Right lobe of liver (tissue), 6 donors: ENCODE measurements at regions not wholly inside any gene's neighbourhood (a gene's known extent, or its start where the extent isn't known, plus 50 kb on each side); places are given as distances from the start of the nearest gene placed in this dataset.
A peak's percentile ranks its signal among the peaks of the same experiment; 100 is the strongest.
"Not testable (repeated sequence)": the region's sequence is repeated elsewhere in the genome, so short reads cannot be mapped to it uniquely, and the experiment has no call there.

Experiments used
- ATAC-seq, 4 donors: fragments of 200-7000 bp; cut with Tn5 transposase; one replicate each; pipeline ENCODE4 v1.9.1; 2020; ENCODE audit warnings: mild to moderate bottlenecking in 4 of 4, moderate library complexity in 4 of 4
- DNase-seq, 3 donors: peaks; one replicate each; pipeline ENCODE4 v3.0.0-alpha.2; 2020
- H3K27ac ChIP-seq, 3 donors: fragments of 200-600 bp; one replicate each; pipeline ENCODE4 v1.8.0; 2022
- H3K27me3 ChIP-seq, 2 donors: fragments of 200-600 bp; one replicate each; pipeline ENCODE4 v1.8.0; 2022
- H3K36me3 ChIP-seq, 4 donors: fragments of 200-600 bp; sonication (generic) in 1 of 4; one replicate each; pipeline versions ENCODE4 v1.5.1 to v1.8.0; 2017 to 2022; ENCODE audit warnings: control low read depth in 1 of 4
- H3K4me1 ChIP-seq, 4 donors: fragments of 200-600 bp; sonication (generic) in 1 of 4; one replicate each; pipeline versions ENCODE4 v1.5.1 to v1.8.0; 2017 to 2022; ENCODE audit warnings: control low read depth in 1 of 4
- H3K4me3 ChIP-seq, 3 donors: fragments of 200-600 bp; one replicate each; pipeline ENCODE4 v1.8.0; 2022
- H3K9me3 ChIP-seq, 4 donors: fragments of 200-600 bp; sonication (generic) in 1 of 4; one replicate each; pipeline versions ENCODE4 v1.5.1 to v1.8.0; 2017 to 2022; ENCODE audit warnings: control low read depth in 1 of 4
- POLR2A ChIP-seq: fragments of 450-650 bp; IDR thresholded peaks from one replicate; pipeline ENCODE4 v1.6.1; 2017; ENCODE audit warnings: antibody characterized with exemption, mild to moderate bottlenecking
- WGBS: methylation state at CpG from one replicate; pipeline ENCODE4 v1.1.6; 2018; ENCODE audit warnings: low coverage, low lambda C conversion rate; ENCODE audit not compliant: insufficient coverage; ENCODE audit errors: missing lambda C conversion rate; 5-methylcytosine and 5-hydroxymethylcytosine counted together
- intact Hi-C, 2 donors: fragments of 100-400 bp; cut with DNase I; formaldehyde crosslinking; loops; one replicate each; pipeline versions ENCODE4 v1.11.2 to v1.14.1; 2022
- TF ChIP-seq, protein P1 (sequence below), 4 donors: fragments of 200-600 bp in 3 of 4; fragments of 450-650 bp in 1 of 4; IDR thresholded peaks; one replicate each; pipeline versions ENCODE4 v1.5.1 to v1.8.0; 2016 to 2022; ENCODE audit warnings: antibody characterized with exemption in 4 of 4, mild to moderate bottlenecking in 2 of 4
- donor health status: DM: no; HTN: yes; CAD: no.
- donor health status: DM: no; HTN: no; CAD: no.
- donor health status: DM: no; HTN: no; CAD: no.
- donor health status: DM: no; HTN: yes; CAD: no.
- donor health status: DM: no; HTN: yes; CAD: no.

GRCh38 chr2:65974067-65974723, 460.7 kb upstream of the MEIS1 start:
- intact Hi-C loops: no loop called here
- Histone ChIP-seq H3K36me3 (no peaks in the 10 kb centered on the region), H3K9me3 (no peaks in the 10 kb centered on the region), H3K4me1 (peaks cover 0 to 6% (median 0%) of the 10 kb centered on the region in 4 donors), H3K27ac (no peak overlapping the region), H3K4me3 (no peak overlapping the region), H3K27me3 (no peaks in the 10 kb centered on the region)
- TF ChIP-seq POLR2A: no peak
- TF ChIP-seq, protein P1, sequence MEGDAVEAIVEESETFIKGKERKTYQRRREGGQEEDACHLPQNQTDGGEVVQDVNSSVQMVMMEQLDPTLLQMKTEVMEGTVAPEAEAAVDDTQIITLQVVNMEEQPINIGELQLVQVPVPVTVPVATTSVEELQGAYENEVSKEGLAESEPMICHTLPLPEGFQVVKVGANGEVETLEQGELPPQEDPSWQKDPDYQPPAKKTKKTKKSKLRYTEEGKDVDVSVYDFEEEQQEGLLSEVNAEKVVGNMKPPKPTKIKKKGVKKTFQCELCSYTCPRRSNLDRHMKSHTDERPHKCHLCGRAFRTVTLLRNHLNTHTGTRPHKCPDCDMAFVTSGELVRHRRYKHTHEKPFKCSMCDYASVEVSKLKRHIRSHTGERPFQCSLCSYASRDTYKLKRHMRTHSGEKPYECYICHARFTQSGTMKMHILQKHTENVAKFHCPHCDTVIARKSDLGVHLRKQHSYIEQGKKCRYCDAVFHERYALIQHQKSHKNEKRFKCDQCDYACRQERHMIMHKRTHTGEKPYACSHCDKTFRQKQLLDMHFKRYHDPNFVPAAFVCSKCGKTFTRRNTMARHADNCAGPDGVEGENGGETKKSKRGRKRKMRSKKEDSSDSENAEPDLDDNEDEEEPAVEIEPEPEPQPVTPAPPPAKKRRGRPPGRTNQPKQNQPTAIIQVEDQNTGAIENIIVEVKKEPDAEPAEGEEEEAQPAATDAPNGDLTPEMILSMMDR (IDR thresholded peaks at IDR 0.05): peak in 2 of 4 donors; percentile 11 to 24
- ATAC-seq: no peak
- no peak for DNase-seq
- WGBS: 70% methylated on average over 3 of the region's 3 CpGs

DNA sequence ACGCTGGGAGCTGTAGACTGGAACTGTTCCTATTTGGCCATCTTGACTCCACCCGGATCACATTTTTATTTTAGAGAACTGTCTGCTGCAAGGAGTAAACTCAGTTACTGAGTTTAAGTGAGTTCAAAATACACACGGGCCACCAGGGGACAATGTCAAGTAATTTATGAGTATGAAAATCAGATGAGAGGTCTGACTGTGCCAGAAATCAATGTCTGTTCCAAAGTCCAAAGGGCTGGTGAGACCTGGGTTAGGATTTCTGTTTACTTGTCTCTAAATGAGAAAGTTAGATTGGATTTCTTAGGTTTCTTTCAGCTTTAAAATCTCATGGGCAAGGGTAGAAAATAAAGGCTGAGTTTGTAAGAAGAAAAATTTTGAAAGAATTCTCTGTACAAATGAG, 465.8 kb upstream of the MEIS1 start:
- Histone ChIP-seq H3K36me3 (no peaks in the 10 kb centered on the region), H3K27me3 (no peaks in the 10 kb centered on the region), H3K4me1 (peaks cover 0 to 6% (median 0%) of the 10 kb centered on the region in 4 donors), H3K27ac (no peak overlapping the region), H3K9me3 (no peaks in the 10 kb centered on the region), H3K4me3 (no peak overlapping the region)
- DNase-seq (no peak), ATAC-seq (peak in 3 of 4 donors; percentile 47 to 69 (median 59))
- intact Hi-C loops: no loop called here
- 49% methylated on average over 3 of the region's 3 CpGs for WGBS
- TF ChIP-seq, protein P1 (IDR thresholded peaks at IDR 0.05): no peak
- TF ChIP-seq POLR2A: no peak

DNA sequence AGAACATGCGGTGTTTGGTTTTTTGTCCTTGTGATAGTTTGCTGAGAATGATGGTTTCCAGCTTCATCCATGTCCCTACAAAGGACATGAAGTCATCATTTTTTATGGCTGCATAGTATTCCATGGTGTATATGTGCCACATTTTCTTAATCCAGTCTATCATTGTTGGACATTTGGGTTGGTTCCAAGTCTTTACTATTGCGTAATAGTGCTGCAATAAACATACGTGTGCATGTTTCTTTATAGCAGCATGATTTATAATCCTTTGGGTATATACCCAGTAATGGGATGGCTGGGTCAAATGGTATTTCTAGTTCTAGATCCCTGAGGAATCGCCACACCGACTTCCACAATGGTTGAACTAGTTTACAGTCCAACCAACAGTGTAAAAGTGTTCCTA, 471.6 kb upstream of the MEIS1 start:
- H3K27ac ChIP-seq, ATAC-seq, H3K36me3 ChIP-seq, intact Hi-C loops, H3K27me3 ChIP-seq, H3K9me3 ChIP-seq, DNase-seq, H3K4me1 ChIP-seq, H3K4me3 ChIP-seq: not testable (repeated sequence)
- no CpG with 5 or more reads among the region's 5 CpGs for WGBS

DNA sequence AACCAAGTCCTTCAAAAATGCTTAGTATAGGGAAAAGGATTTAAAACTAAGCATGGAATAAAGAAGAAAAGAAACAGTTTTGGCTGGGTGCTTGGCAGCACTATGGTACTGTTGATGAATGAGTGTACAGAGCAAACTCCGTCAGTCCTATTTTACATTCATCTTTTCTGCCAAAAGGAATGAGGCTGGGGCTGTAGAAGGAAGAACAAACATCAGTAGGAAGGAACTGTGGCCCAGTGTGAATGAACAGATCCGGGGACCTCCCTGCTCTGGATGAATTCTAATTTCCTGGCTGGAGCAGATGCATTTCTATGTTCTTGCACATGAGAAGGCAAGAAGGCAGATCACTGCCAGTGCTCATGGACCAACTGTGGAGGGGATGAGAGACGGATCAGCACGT, 474.0 kb upstream of the MEIS1 start:
- intact Hi-C loops: no loop called here
- ATAC-seq: no peak
- Histone ChIP-seq H3K4me1 (no peaks in the 10 kb centered on the region), H3K27ac (no peak overlapping the region), H3K36me3 (no peaks in the 10 kb centered on the region), H3K4me3 (no peak overlapping the region), H3K27me3 (no peaks in the 10 kb centered on the region), H3K9me3 (no peaks in the 10 kb centered on the region)
- TF ChIP-seq, protein P1 (IDR thresholded peaks at IDR 0.05): no peak
- no peak for TF ChIP-seq POLR2A
- DNase-seq: no peak
- WGBS: 56% methylated on average over 4 of the region's 4 CpGs

DNA sequence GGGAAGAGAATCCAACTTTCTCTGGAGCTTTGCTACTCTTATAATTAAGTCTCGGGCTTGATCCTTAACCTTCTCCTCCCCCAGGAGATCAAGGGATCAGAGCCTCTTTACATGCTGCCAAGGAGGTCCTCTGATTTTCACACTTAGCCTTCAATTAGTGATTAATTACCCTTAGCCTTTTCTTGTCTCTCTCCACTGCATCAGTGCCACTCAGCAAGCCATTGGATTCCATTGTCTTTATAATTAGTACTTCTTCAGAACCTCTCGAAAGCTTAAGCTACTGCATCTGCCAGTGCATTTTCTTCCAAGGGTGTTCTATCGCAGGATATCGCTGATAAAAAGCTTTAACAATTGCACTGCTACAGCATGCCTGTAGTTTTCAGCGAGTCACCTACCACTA, 477.0 kb upstream of the MEIS1 start:
- no peaks in the 10 kb centered on the region for H3K36me3 ChIP-seq
- H3K9me3 ChIP-seq: no peaks in the 10 kb centered on the region
- intact Hi-C loops: no loop called here
- WGBS: 58% methylated on average over 5 of the region's 5 CpGs
- TF ChIP-seq, protein P1 (IDR thresholded peaks at IDR 0.05): no peak
- no peaks in the 10 kb centered on the region for H3K27me3 ChIP-seq
- no peak for ATAC-seq
- no peaks in the 10 kb centered on the region for H3K4me1 ChIP-seq
- no peak overlapping the region for H3K27ac ChIP-seq
- DNase-seq: no peak
- no peak overlapping the region for H3K4me3 ChIP-seq
